ENCODE measurements at regions not wholly inside any gene's neighbourhood (a gene's known extent, or its start where the extent isn't known, plus 50 kb on each side); places are given as distances from the start of the nearest gene placed in this dataset.

GRCh38 chr12:13882176-13882575 lies 99.2 kb downstream of the GRIN2B start:
- TF ChIP-seq SUZ12 (IDR thresholded peaks at IDR 0.05) (no peak), FOXM1 (IDR thresholded peaks at IDR 0.05; ENCODE audit: borderline replicate concordance) (no peak), FOXA1 (IDR thresholded peaks at IDR 0.05) (no peak), NFRKB (IDR thresholded peaks at IDR 0.05) (no peak), ELF4 (IDR thresholded peaks at IDR 0.05) (no peak), SP1 (IDR thresholded peaks at IDR 0.05) (no peak), BHLHE40 (IDR thresholded peaks at IDR 0.05; ENCODE audit: borderline replicate concordance) (no peak), PKNOX1 (IDR thresholded peaks at IDR 0.05) (no peak), ARNT (IDR thresholded peaks at IDR 0.05) (no peak), FOXK2 (IDR thresholded peaks at IDR 0.05) (no peak)

Data from HEK293T (cell line).